Astrocyte of the cerebellum (primary cell): ENCODE measurements at regions not wholly inside any gene's neighbourhood (a gene's known extent, or its start where the extent isn't known, plus 50 kb on each side); places are given as distances from the start of the nearest gene placed in this dataset.

Experiments
- DNase-seq: peaks from one replicate; pipeline ENCODE4 v3.0.0-alpha.2; 2011; ENCODE audit warnings: low read depth
- H3K4me3 ChIP-seq: 2 replicates; pipeline ENCODE4 v1.5.1; 2011; ENCODE audit warnings: mild to moderate bottlenecking, low read depth, low read length, moderate library complexity
- CTCF ChIP-seq: IDR thresholded peaks from 2 replicates; pipeline ENCODE4 v1.5.1; 2012; ENCODE audit warnings: low read length, low read depth, moderate library complexity, mild to moderate bottlenecking; ENCODE audit errors: missing control alignments
- in situ Hi-C: cut with HindIII; loops from 2 replicates; pipeline ENCODE4 v1.10.0; 2017; ENCODE audit warnings: low sequenced_read_pairs

- in situ Hi-C loops = loop anchor here (5.0 to 10.0 kb wide), 2 partner anchors 33 to 60 kb away; no protein-coding TSS in a partner anchor
- H3K4me3 ChIP-seq = no peak overlapping the region
- TF ChIP-seq CTCF = no peak
- DNase-seq = no peak
Observed at GRCh38 chr10:754914-755313, 65.4 kb upstream of the DIP2C start.

- no peak for DNase-seq
- in situ Hi-C loops = loop anchor here (10.0 kb wide), 1 partner anchor 61 kb away; no protein-coding TSS in a partner anchor
- no peak for TF ChIP-seq CTCF
- no peak overlapping the region for H3K4me3 ChIP-seq
Observed at GRCh38 chr10:753530-753929, 64.1 kb upstream of the DIP2C start.

GRCh38 chr10:740936-741431 is 51.5 kb upstream of the DIP2C start:
- no peak for DNase-seq
- TF ChIP-seq CTCF = no peak
- in situ Hi-C loops = no loop called here
- no peak overlapping the region for H3K4me3 ChIP-seq

GRCh38 chr10:739403-739802 is 49.9 kb upstream of the DIP2C start:
- DNase-seq = no peak
- no peak for TF ChIP-seq CTCF
- in situ Hi-C loops = no loop called here
- H3K4me3 ChIP-seq = no peak overlapping the region
